GM21515 (cell line): ENCODE measurements at regions not wholly inside any gene's neighbourhood (a gene's known extent, or its start where the extent isn't known, plus 50 kb on each side); places are given as distances from the start of the nearest gene placed in this dataset.
"Not testable (repeated sequence)": the region's sequence is repeated elsewhere in the genome, so short reads cannot be mapped to it uniquely, and the experiment has no call there.

Source experiments
- ATAC-seq: cut with Tn5 transposase; IDR thresholded peaks from one replicate; pipeline ENCODE4 v1.9.1; 2021; ENCODE audit not compliant: unreplicated experiment

- no peak for ATAC-seq
These were observed 465.5 kb upstream of the CTSO start for GRCh38 chr4:156419080-156419685.

- no peak for ATAC-seq
These were observed 460.7 kb upstream of the CTSO start for GRCh38 chr4:156414406-156414805.

DNA sequence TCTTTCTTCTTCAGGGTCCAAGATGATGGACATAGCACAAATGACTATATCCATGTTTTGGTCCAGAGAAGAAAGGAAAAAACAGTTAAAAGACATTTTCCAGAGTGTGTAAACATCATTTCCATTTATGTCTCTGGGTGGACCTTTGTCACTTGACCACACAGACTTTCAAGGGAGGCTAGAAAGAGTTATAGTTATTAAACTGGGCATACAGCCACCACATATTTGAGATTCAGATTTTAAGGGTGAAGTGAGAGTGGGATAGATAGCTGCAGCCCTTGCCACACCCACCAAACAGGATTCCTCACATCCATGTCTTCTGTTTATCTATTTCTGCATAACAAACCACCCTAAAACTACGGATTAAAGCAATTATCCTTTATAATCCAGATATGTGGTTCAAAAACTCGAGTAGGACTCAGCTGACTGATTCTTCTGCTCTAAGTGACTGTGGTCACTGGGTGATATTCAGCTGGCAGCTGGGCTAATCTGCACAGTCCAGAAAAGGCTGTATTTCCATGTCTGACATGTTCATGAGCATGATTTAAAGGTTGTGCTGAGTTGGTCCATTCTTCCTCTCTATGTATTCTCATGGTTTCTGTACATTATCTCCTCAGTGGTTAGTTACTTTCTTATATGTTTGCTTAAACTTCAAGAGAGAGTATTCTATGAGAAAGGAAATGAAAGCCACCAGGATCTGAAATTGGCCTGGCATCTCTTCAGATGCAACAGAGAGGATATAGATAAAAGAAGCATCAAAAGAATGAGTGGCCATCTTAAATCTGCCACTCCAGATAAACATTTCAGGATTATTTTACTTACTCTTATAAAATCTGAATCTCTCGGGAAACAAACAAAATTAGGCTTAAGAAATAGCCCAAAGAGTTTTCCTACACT lies 459.8 kb upstream of the CTSO start:
- ATAC-seq = no peak

GRCh38 chr4:156411531-156411930 lies 457.9 kb upstream of the CTSO start:
- no peak for ATAC-seq

DNA sequence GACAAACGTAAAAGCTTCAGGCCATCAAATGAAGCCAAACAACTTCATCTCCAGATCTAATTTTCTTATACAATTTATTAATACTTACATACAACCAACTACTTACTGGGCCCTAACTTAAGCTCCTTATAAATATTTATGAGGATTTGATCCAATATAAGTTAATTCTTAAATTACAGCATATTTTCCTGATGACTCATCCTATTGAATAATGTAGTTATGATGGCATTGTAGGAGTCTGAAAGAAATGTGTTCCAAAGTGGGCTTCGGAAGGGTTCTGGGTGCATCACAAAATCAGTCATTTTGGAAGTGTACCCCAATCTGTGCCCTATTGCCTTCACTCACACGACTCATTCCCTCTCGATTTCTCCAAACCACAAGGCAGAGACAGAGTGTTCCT lies 455.1 kb upstream of the CTSO start:
- no peak for ATAC-seq

DNA sequence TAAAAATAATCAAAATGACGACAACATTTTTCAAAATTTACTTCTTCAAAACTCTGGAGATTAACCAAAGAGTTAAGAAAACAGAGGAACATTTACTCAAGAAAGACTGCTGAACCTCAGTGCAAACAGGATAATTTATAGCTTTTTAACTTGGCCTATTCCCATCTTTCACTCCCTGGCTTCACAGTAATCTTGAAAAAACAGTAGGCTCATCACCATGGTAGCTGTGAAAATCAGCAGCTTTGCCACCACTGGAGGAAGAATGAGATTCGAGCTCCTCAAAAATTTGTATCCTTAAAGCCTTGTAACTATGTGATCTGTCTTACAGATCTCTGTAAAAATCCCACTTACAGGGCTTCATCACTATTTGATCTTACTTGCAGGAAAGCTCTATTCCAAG lies 447.7 kb upstream of the CTSO start:
- ATAC-seq = no peak

DNA sequence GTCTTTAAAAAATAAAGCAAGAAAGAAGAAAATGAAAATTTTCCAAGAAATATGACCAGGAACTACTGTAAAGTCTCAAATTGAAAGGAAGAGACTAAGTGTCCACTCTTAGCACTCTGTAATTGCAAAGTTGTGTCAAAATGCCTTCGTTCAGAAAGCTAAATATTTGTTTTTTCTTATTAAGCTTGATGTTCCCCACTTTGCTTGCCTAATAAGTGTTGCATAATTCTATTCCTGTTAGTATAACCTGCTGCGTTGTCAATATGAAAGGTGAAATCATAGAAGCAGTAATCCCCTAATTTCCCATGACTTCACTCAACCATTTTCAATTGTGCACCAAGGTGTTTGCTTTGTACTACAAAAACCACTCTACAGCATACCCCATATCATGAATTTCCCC lies 442.9 kb upstream of the CTSO start:
- no peak for ATAC-seq

DNA sequence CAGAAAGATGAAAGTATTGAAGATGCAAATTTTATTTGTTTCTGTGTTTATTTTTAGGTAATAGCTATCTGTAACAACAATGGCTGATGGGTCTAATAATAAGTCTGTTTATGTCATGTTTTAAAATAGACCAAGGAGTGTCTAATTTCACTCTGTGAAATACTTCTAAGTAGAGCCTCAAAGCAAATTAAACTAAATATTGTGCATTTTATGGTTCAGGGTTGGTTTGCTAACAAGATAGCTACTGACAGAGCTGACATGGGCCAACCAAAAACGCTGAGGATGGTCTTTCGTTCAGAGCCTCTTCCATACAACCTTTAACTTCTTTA lies 437.6 kb upstream of the CTSO start:
- no peak for ATAC-seq

GRCh38 chr4:156390599-156391324 lies 437.1 kb upstream of the CTSO start:
- no peak for ATAC-seq

DNA sequence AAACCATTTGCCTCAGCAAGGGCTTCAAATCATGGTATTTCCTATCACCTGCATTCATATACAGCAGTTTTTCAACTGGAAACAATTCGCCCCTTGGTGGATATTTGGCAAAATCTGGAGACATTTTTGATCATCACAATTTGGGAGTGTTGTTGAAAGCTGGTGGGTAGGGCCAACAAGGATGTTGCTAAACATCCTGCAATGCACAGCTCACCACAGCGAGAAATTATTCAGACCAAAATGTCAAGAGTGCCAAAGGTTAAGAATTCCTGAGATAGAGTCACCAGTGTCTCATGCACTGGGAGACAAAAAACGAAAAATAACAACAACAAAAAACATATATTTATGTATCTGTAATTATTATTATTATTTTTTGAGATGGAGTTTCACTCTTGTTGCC lies 435.2 kb upstream of the CTSO start:
- no peak for ATAC-seq

GRCh38 chr4:156378033-156378665 lies 424.5 kb upstream of the CTSO start:
- no peak for ATAC-seq

DNA sequence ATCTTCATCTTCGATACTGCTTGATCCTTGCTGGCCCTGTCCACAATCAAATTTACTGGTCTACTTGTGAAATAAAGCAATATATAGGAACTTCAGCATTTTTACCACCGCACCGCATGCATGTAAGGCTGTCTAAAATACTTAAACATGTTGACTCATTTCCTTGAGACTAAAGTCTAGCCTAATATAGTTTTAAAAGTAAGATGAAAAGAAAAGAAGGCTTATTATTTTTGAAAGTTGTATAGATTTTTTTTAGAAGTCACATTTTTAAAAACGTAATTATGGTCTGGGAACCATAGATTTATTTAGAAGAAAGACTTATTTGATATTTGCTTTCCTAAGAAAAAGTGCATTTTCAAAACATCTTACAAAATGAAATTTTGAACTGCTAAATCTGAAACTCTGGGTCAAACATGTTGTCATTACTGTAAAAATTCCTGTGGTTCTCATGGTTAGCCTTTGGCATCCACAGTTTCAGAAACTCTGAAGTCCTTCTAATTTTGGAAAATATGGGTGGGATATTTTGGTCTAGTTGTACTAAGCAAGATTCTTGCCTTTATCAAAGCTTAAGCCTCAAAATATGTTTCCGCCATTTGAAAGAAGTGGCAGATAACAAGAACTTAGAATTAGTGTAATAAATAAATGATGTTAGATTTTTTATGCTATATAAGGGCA lies 423.5 kb upstream of the CTSO start:
- ATAC-seq = no peak

- ATAC-seq = no peak
These were observed 421.2 kb upstream of the CTSO start for GRCh38 chr4:156374894-156375293.

GRCh38 chr4:156374069-156374468 lies 420.4 kb upstream of the CTSO start:
- ATAC-seq = no peak

DNA sequence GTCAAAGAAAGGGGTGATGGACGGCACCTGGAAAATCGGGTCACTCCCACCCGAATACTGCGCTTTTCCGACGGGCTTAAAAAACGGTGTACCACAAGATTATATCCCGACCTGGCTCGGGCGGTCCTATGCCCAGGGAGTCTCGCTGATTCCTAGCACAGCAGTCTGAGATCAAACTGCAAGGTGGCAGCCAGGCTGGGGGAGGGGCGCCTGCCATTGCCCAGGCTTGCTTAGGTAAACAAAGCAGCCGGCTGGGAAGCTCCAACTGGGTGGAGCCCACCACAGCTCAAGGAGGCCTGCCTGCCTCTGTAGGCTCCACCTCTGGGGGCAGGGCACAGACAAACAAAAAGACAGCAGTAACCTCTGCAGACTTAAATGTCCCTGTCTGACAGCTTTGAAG lies 413.8 kb upstream of the CTSO start:
- not testable (repeated sequence) for ATAC-seq

GRCh38 chr4:156362581-156362980 lies 408.9 kb upstream of the CTSO start:
- ATAC-seq = no peak

DNA sequence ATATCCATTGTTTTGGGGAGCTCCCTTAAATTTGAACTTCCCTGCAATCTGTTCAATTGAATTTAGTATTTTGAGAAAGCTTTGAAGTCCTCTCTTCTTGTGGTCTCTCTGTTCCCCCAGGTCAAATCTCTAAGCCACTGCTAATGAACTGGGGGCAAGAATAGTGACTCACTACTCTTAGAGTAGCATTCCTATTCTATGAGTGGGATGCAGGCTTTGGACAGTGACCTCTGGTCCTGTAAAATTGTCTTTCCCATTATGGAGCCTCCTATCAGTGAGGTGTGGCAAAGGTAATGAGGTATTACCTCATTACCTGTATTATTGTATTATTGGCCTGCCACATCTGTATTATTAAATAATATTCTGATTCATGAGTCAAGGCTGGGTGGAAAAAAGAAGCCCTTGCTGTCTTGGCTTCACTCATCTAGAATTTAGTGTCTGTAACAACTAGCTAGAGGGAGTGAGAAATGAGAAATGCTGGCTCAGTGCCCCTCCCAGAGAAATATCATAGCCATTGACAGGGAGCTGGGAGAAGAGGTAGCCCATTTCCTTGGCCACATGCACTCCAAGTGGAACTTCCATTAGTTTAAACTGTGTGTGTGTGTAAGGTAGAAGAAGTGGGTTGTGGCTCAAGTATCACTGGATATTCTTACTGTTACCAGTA lies 393.9 kb upstream of the CTSO start:
- ATAC-seq = no peak

GRCh38 chr4:156346959-156347385 lies 393.3 kb upstream of the CTSO start:
- no peak for ATAC-seq

DNA sequence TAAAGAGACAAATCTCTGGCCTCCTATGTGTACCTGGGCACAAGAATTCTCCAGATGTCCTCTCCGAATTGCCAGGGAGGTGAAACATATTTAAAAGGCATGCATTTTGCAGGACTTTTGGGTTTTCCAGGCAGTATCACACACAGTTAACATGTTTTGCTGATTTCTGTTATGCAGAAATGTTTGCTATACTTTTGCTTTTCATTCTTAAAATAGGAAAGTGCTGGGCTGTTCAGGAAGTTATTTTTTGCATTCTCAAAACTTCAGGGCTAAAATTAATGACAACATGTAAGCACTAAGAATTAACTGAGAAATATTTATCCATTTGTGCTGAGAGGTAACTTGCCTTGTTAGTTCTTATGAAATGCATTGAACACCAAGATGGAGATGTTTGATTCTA lies 390.7 kb upstream of the CTSO start:
- ATAC-seq = no peak

DNA sequence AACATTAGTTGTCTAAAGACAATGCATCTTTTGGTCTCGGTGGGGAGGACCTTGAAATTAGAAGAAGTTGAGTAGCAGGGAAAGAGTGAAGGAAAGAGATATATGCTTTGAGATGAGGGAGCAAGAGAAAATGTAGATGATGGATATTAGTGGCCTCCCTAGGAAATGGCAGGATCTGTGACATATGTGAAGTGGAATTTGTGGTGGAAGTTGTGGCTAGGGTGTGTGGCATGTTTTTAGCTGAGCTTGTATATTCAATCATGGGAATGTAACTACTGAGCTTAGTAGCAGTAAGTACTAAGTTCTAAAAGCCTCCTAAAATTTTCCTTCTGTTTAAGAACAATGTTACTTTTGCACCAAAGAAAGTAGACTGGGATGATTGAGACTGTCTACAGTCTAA lies 382.8 kb upstream of the CTSO start:
- no peak for ATAC-seq

GRCh38 chr4:156335721-156336120 lies 382.1 kb upstream of the CTSO start:
- ATAC-seq = no peak
